ENCODE measurements at regions not wholly inside any gene's neighbourhood (a gene's known extent, or its start where the extent isn't known, plus 50 kb on each side); places are given as distances from the start of the nearest gene placed in this dataset.

- no peak overlapping the region for H3K4me2 ChIP-seq
- H2AFZ ChIP-seq (ENCODE audit: low read depth), result no peak overlapping the region
- no peak for TF ChIP-seq CTCF (conservative IDR thresholded peaks at IDR 0.05; ENCODE audit: low read depth, low read length)
- H3K27me3 ChIP-seq (ENCODE audit: insufficient read depth, low read depth), result no peaks in the 10 kb centered on the region
- H3K79me2 ChIP-seq (ENCODE audit: insufficient read depth, low read depth), result no peaks in the 10 kb centered on the region
- H4K20me1 ChIP-seq (ENCODE audit: insufficient read depth), result no peaks in the 10 kb centered on the region
- H3K4me3 ChIP-seq (IDR thresholded peaks at IDR 0.05; ENCODE audit: insufficient read depth, low read depth, low read length), result no peak overlapping the region
- H3K36me3 ChIP-seq (ENCODE audit: insufficient read depth), result no peaks in the 10 kb centered on the region
- H3K9ac ChIP-seq, result no peak overlapping the region
- no peak overlapping the region for H3K27ac ChIP-seq
- no peaks in the 10 kb centered on the region for H3K4me1 ChIP-seq (ENCODE audit: low read depth, poor library complexity, severe bottlenecking)
These were observed 76.8 kb upstream of the GC start for GRCh38 chr4:71860643-71861042.

- no peak overlapping the region for H3K9ac ChIP-seq
These were observed 78.4 kb upstream of the GC start for GRCh38 chr4:71862315-71862714.

GRCh38 chr4:71863457-71863856 is 79.6 kb upstream of the GC start:
- Histone ChIP-seq H3K4me2 (no peak overlapping the region), H2AFZ (ENCODE audit: low read depth) (no peak overlapping the region), H3K36me3 (ENCODE audit: insufficient read depth) (no peaks in the 10 kb centered on the region), H3K4me3 (IDR thresholded peaks at IDR 0.05; ENCODE audit: insufficient read depth, low read depth, low read length) (no peak overlapping the region), H3K27me3 (ENCODE audit: insufficient read depth, low read depth) (no peaks in the 10 kb centered on the region), H4K20me1 (ENCODE audit: insufficient read depth) (no peaks in the 10 kb centered on the region), H3K4me1 (ENCODE audit: low read depth, poor library complexity, severe bottlenecking) (no peaks in the 10 kb centered on the region), H3K79me2 (ENCODE audit: insufficient read depth, low read depth) (no peaks in the 10 kb centered on the region), H3K9ac (no peak overlapping the region), H3K27ac (no peak overlapping the region)
- TF ChIP-seq CTCF (conservative IDR thresholded peaks at IDR 0.05; ENCODE audit: low read depth, low read length), result no peak

More at GRCh38 chr4:71862315-71862714, 78.4 kb upstream of the GC start:
- H3K4me1 ChIP-seq (ENCODE audit: low read depth, poor library complexity, severe bottlenecking), result no peaks in the 10 kb centered on the region
- H2AFZ ChIP-seq (ENCODE audit: low read depth), result no peak overlapping the region
- H3K27me3 ChIP-seq (ENCODE audit: insufficient read depth, low read depth), result no peaks in the 10 kb centered on the region
- no peak overlapping the region for H3K27ac ChIP-seq
- no peaks in the 10 kb centered on the region for H3K79me2 ChIP-seq (ENCODE audit: insufficient read depth, low read depth)
- no peaks in the 10 kb centered on the region for H3K36me3 ChIP-seq (ENCODE audit: insufficient read depth)
- TF ChIP-seq CTCF (conservative IDR thresholded peaks at IDR 0.05; ENCODE audit: low read depth, low read length), result no peak
- no peaks in the 10 kb centered on the region for H4K20me1 ChIP-seq (ENCODE audit: insufficient read depth)
- no peak overlapping the region for H3K4me3 ChIP-seq (IDR thresholded peaks at IDR 0.05; ENCODE audit: insufficient read depth, low read depth, low read length)
- H3K4me2 ChIP-seq, result no peak overlapping the region

- Histone ChIP-seq H3K36me3 (ENCODE audit: insufficient read depth) (no peaks in the 10 kb centered on the region), H3K27me3 (ENCODE audit: insufficient read depth, low read depth) (no peaks in the 10 kb centered on the region), H3K27ac (no peak overlapping the region), H2AFZ (ENCODE audit: low read depth) (no peak overlapping the region), H3K4me1 (ENCODE audit: low read depth, poor library complexity, severe bottlenecking) (no peaks in the 10 kb centered on the region), H3K4me2 (no peak overlapping the region), H3K9ac (no peak overlapping the region), H3K79me2 (ENCODE audit: insufficient read depth, low read depth) (no peaks in the 10 kb centered on the region), H4K20me1 (ENCODE audit: insufficient read depth) (no peaks in the 10 kb centered on the region), H3K4me3 (IDR thresholded peaks at IDR 0.05; ENCODE audit: insufficient read depth, low read depth, low read length) (no peak overlapping the region)
- no peak for TF ChIP-seq CTCF (conservative IDR thresholded peaks at IDR 0.05; ENCODE audit: low read depth, low read length)
These were observed 80.5 kb upstream of the GC start for GRCh38 chr4:71864380-71864779.

Measured in KMS-11 (cell line).